22Rv1 (cell line): ENCODE measurements at regions not wholly inside any gene's neighbourhood (a gene's known extent, or its start where the extent isn't known, plus 50 kb on each side); places are given as distances from the start of the nearest gene placed in this dataset.
"Not testable (repeated sequence)": the region's sequence is repeated elsewhere in the genome, so short reads cannot be mapped to it uniquely, and the experiment has no call there.

ENCODE experiments used
- H3K27ac ChIP-seq: fragments of 450-650 bp; 2 replicates; pipeline ENCODE4 v1.5.1; 2017
- ZFX ChIP-seq: fragments of 450-650 bp; IDR thresholded peaks from 2 replicates; pipeline ENCODE4 v1.6.1; 2017; ENCODE audit warnings: antibody characterized with exemption, borderline replicate concordance
- TF ChIP-seq, protein P1 (sequence below): fragments of 450-650 bp; IDR thresholded peaks from 2 replicates; pipeline ENCODE4 v1.5.1; 2017; ENCODE audit warnings: mild to moderate bottlenecking

DNA sequence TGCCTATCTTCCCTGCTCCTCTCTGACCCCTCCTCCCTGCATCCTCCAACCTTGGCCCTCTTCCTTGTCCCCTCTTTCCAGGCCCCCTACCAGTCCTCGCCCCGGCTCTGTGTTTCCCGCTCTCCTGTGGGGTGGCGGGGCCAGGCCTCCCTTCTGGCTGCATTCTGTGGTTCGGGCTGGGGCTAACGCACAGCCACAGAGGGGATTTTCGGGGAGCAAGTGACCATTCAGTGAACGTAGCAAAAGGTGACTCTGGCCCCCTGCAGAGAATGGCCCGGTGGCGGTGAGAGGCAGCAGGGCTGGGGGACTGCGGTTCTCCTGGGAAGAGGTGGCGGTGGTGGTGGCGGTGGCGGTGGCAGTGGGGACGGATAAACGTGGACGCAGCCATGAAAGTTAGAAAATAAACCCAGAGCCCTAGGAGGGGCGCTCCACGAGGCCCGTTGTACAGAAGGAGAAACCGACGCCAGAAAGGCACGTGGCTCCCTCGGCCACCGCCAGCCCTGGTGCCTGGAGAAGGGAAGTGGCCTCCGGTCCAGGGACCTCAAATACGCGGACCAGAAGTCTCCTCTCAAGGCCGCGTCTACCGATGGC, 269.6 kb downstream of the ADGRD1 start:
- TF ChIP-seq, protein P1, sequence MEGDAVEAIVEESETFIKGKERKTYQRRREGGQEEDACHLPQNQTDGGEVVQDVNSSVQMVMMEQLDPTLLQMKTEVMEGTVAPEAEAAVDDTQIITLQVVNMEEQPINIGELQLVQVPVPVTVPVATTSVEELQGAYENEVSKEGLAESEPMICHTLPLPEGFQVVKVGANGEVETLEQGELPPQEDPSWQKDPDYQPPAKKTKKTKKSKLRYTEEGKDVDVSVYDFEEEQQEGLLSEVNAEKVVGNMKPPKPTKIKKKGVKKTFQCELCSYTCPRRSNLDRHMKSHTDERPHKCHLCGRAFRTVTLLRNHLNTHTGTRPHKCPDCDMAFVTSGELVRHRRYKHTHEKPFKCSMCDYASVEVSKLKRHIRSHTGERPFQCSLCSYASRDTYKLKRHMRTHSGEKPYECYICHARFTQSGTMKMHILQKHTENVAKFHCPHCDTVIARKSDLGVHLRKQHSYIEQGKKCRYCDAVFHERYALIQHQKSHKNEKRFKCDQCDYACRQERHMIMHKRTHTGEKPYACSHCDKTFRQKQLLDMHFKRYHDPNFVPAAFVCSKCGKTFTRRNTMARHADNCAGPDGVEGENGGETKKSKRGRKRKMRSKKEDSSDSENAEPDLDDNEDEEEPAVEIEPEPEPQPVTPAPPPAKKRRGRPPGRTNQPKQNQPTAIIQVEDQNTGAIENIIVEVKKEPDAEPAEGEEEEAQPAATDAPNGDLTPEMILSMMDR = no peak
- TF ChIP-seq ZFX = no peak
- no peak overlapping the region for H3K27ac ChIP-seq

GRCh38 chr12:131223791-131224225, 270.1 kb downstream of the ADGRD1 start:
- TF ChIP-seq, protein P1 = no peak; the same call in 1 of the 2 replicates
- TF ChIP-seq ZFX = no peak
- no peak overlapping the region for H3K27ac ChIP-seq

GRCh38 chr12:131224226-131225065, 270.7 kb downstream of the ADGRD1 start:
- TF ChIP-seq, protein P1 = peak; percentile 18; the same call in 1 of the 2 replicates
- not testable (repeated sequence) for H3K27ac ChIP-seq

GRCh38 chr12:131225066-131225380, 271.3 kb downstream of the ADGRD1 start:
- not testable (repeated sequence) for H3K27ac ChIP-seq

GRCh38 chr12:131226345-131227265, 272.9 kb downstream of the ADGRD1 start:
- no peak overlapping the region for H3K27ac ChIP-seq
- TF ChIP-seq ZFX = no peak
- TF ChIP-seq, protein P1 = no peak

- H3K27ac ChIP-seq = not testable (repeated sequence)
Observed at GRCh38 chr12:131227641-131228040, 273.9 kb downstream of the ADGRD1 start.

GRCh38 chr12:131229079-131229425, 275.3 kb downstream of the ADGRD1 start:
- H3K27ac ChIP-seq = not testable (repeated sequence)

DNA sequence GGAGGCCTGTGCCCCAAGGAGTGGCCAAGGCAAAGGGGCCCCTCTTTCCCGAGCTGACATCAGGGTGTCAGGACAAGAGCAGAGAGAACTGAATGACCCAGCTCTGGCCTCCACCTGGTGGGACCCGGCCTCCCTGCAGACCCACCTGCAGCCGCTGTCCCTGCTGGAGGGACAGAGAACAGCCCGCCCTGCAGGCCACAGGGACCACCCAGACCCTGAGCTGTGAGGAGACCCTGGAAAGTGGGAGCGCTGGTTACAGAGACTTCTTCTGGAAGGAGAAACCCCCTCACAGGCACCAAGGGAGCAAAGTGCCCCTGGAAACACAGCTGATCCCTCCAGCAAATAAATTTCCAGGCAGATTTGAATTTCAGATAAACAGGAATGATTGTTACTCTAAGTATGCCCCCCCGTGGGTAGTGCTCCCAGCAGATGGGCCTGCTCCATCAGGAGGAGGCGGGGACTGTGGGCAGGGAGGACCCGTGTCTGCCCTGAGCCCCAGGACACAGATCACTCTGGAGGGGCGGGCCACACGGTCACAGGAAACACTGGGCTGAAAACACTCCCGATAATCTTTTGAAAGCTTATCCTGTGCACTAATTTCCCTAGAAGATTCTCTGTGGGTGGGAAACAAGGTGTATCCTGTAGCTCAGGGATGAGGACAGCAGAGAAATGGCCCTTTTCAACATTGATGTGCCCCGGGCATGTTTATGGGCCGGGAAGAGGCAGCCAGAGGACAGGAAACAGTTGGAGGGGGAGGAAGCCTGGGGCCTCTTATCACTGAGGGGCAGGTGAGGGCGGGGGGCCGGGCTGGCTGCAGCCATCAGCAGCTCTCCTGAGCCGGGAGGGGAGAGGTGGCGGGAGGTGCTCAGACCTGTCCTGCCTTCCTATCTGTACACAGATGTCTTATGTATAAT, 276.0 kb downstream of the ADGRD1 start:
- no peak for TF ChIP-seq ZFX
- TF ChIP-seq, protein P1 = no peak
- H3K27ac ChIP-seq = no peak overlapping the region
